KG1 (cell line): ENCODE measurements at regions not wholly inside any gene's neighbourhood (a gene's known extent, or its start where the extent isn't known, plus 50 kb on each side); places are given as distances from the start of the nearest gene placed in this dataset.
"Not testable (repeated sequence)": the region's sequence is repeated elsewhere in the genome, so short reads cannot be mapped to it uniquely, and the experiment has no call there.

Experiments
- DNase-seq: peaks from one replicate; lab custom pipeline; 2025; lab: John Stamatoyannopoulos, UW

GRCh38 chr3:177457204-177457603, 259.9 kb upstream of the TBL1XR1 start:
- not testable (repeated sequence) for DNase-seq

GRCh38 chr3:177459401-177459800, 262.1 kb upstream of the TBL1XR1 start:
- DNase-seq = no peak

- DNase-seq = no peak
Observed at GRCh38 chr3:177460047-177460446, 262.8 kb upstream of the TBL1XR1 start.

GRCh38 chr3:177461765-177462164, 264.5 kb upstream of the TBL1XR1 start:
- no peak for DNase-seq

- DNase-seq = not testable (repeated sequence)
Observed at GRCh38 chr3:177463341-177463740, 266.1 kb upstream of the TBL1XR1 start.

GRCh38 chr3:177463863-177464262, 266.6 kb upstream of the TBL1XR1 start:
- no peak for DNase-seq

- no peak for DNase-seq
Observed at GRCh38 chr3:177464392-177465256, 267.3 kb upstream of the TBL1XR1 start.

GRCh38 chr3:177465257-177465642, 268.0 kb upstream of the TBL1XR1 start:
- DNase-seq = no peak

GRCh38 chr3:177466074-177466473, 268.8 kb upstream of the TBL1XR1 start:
- DNase-seq = no peak

GRCh38 chr3:177466622-177467021, 269.3 kb upstream of the TBL1XR1 start:
- not testable (repeated sequence) for DNase-seq

- no peak for DNase-seq
Observed at GRCh38 chr3:177467247-177467985, 270.1 kb upstream of the TBL1XR1 start.

- DNase-seq = no peak
Observed at GRCh38 chr3:177468331-177468730, 271.0 kb upstream of the TBL1XR1 start.

- no peak for DNase-seq
Observed at GRCh38 chr3:177468816-177469215, 271.5 kb upstream of the TBL1XR1 start.

GRCh38 chr3:177469216-177469615, 271.9 kb upstream of the TBL1XR1 start:
- DNase-seq = no peak

- DNase-seq = no peak
Observed at GRCh38 chr3:177470197-177470941, 273.1 kb upstream of the TBL1XR1 start.

- no peak for DNase-seq
Observed at GRCh38 chr3:177471733-177472480, 274.6 kb upstream of the TBL1XR1 start.

GRCh38 chr3:177473184-177473583, 275.9 kb upstream of the TBL1XR1 start:
- DNase-seq = no peak

- DNase-seq = no peak
Observed at GRCh38 chr3:177473903-177474302, 276.6 kb upstream of the TBL1XR1 start.

- no peak for DNase-seq
Observed at GRCh38 chr3:177474652-177475355, 277.5 kb upstream of the TBL1XR1 start.

- DNase-seq = no peak
Observed at GRCh38 chr3:177475356-177475665, 278.0 kb upstream of the TBL1XR1 start.

GRCh38 chr3:177476495-177476894, 279.2 kb upstream of the TBL1XR1 start:
- no peak for DNase-seq
